ENCODE measurements at regions not wholly inside any gene's neighbourhood (a gene's known extent, or its start where the extent isn't known, plus 50 kb on each side); places are given as distances from the start of the nearest gene placed in this dataset.

DNA sequence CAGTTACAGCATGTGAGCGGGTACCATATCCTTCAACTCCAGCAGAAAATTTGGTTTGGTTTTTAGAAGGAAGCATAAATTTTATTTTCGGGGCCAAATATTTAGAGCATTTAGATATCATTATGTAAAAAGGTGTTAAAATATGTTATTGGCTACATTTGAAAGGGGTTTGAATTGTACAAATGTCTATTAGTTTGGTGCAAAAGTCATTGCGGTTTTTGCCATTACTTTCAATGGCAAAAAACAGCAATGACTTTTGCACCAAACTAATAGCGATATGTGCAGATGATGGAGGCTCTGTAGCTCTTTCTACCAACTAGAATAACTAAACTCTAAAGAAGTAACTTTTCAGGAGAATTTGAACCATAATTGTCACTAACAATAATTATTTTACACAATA, 1666.2 kb upstream of the SLC39A10 start:
- DNase-seq (ENCODE audit: low read depth), result no peak
- TF ChIP-seq, protein P1, sequence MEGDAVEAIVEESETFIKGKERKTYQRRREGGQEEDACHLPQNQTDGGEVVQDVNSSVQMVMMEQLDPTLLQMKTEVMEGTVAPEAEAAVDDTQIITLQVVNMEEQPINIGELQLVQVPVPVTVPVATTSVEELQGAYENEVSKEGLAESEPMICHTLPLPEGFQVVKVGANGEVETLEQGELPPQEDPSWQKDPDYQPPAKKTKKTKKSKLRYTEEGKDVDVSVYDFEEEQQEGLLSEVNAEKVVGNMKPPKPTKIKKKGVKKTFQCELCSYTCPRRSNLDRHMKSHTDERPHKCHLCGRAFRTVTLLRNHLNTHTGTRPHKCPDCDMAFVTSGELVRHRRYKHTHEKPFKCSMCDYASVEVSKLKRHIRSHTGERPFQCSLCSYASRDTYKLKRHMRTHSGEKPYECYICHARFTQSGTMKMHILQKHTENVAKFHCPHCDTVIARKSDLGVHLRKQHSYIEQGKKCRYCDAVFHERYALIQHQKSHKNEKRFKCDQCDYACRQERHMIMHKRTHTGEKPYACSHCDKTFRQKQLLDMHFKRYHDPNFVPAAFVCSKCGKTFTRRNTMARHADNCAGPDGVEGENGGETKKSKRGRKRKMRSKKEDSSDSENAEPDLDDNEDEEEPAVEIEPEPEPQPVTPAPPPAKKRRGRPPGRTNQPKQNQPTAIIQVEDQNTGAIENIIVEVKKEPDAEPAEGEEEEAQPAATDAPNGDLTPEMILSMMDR (IDR thresholded peaks at IDR 0.05; ENCODE audit: insufficient read depth, low read depth, low read length), result no peak
- no peak overlapping the region for H3K4me3 ChIP-seq (ENCODE audit: low read depth, low read length)

- DNase-seq (ENCODE audit: low read depth), result no peak
- TF ChIP-seq, protein P1 (IDR thresholded peaks at IDR 0.05; ENCODE audit: insufficient read depth, low read depth, low read length), result no peak
These were observed 1667.4 kb upstream of the SLC39A10 start for GRCh38 chr2:193989645-193990044.

GRCh38 chr2:193988784-193989183, 1668.2 kb upstream of the SLC39A10 start:
- TF ChIP-seq, protein P1 (IDR thresholded peaks at IDR 0.05; ENCODE audit: insufficient read depth, low read depth, low read length), result no peak
- no peak for DNase-seq (ENCODE audit: low read depth)
- no peak overlapping the region for H3K4me3 ChIP-seq (ENCODE audit: low read depth, low read length)

More at GRCh38 chr2:193989645-193990044, 1667.4 kb upstream of the SLC39A10 start:
- H3K4me3 ChIP-seq (ENCODE audit: low read depth, low read length), result no peak overlapping the region

DNA sequence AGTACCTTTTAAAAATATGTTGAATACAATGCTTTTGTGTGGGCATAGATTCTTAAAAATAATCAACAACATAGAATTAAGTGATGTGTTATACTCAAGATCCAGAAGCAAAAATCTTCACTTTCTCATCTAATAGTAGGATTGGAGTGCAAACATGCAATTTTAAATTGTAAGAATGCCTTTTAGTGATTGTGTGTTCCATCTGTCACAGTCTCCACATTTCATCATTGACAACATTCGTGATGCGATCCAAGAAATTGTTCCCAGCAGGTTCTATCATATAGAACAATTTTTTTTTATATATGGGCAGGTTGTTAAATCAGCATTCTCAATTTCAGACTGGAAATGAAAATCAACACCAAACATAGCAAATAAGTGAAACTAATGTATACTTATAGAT, 1671.8 kb upstream of the SLC39A10 start:
- DNase-seq (ENCODE audit: low read depth), result no peak
- no peak overlapping the region for H3K4me3 ChIP-seq (ENCODE audit: low read depth, low read length)
- TF ChIP-seq, protein P1 (IDR thresholded peaks at IDR 0.05; ENCODE audit: insufficient read depth, low read depth, low read length), result no peak

DNA sequence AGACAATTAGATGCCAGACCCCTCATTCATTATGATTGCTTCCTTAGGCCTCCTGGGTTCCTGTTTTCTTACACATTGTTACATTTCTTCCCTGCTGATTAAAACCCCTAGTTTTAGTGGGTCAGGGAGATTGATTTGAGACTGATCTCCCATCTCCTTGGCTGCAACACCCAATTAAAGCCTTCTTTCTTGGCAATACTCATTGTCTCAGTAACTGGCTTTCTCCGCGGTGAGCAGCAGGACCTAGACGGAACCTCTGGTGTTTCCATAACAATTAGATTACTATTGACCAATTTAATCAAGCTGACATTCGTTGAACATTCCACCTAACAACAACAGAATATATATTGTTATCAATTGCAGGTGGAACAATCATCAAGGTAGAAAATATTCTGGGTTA, 1676.4 kb upstream of the SLC39A10 start:
- no peak for DNase-seq (ENCODE audit: low read depth)
- H3K4me3 ChIP-seq (ENCODE audit: low read depth, low read length), result no peak overlapping the region
- TF ChIP-seq, protein P1 (IDR thresholded peaks at IDR 0.05; ENCODE audit: insufficient read depth, low read depth, low read length), result no peak

GRCh38 chr2:193973781-193974180, 1683.2 kb upstream of the SLC39A10 start:
- TF ChIP-seq, protein P1 (IDR thresholded peaks at IDR 0.05; ENCODE audit: insufficient read depth, low read depth, low read length), result no peak
- DNase-seq (ENCODE audit: low read depth), result no peak
- H3K4me3 ChIP-seq (ENCODE audit: low read depth, low read length), result no peak overlapping the region

DNA sequence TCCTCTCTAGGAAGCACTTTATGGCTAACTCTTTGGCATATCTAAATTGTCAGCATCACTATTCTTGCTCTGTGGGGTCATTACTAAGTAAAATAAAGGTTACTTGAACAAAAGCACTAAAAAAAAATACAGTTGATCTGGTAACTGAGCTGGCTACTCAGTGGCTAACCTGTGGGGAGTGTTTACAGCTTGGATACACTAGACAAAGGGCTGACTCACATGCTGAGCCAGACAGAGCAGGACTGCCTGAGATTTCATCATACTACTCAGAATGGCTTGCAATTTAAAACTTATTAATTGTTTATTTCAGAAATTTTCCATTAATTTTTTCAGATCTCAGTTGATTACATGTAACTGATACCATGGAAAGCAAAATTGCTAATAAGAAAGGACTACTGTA, 1690.4 kb upstream of the SLC39A10 start:
- peak; percentile 48 for DNase-seq (ENCODE audit: low read depth)
- no peak overlapping the region for H3K4me3 ChIP-seq (ENCODE audit: low read depth, low read length)
- TF ChIP-seq, protein P1 (IDR thresholded peaks at IDR 0.05; ENCODE audit: insufficient read depth, low read depth, low read length), result no peak

All from fibroblast of villous mesenchyme (primary cell).